SU-DHL-6 (cell line): ENCODE measurements at regions not wholly inside any gene's neighbourhood (a gene's known extent, or its start where the extent isn't known, plus 50 kb on each side); places are given as distances from the start of the nearest gene placed in this dataset.

Source experiments
- H2AFZ ChIP-seq: fragments of 200-600 bp; sonication (generic); 2 replicates; pipeline ENCODE4 v1.6.1; 2014; ENCODE audit warnings: low read depth, mild to moderate bottlenecking, moderate library complexity, mixed read lengths, antibody characterized with exemption, low read length; ENCODE audit not compliant: severe bottlenecking
- H3F3A ChIP-seq: fragments of 200-600 bp; shearing (Covaris generic); 2 replicates; pipeline ENCODE4 v1.6.0; 2016; ENCODE audit warnings: antibody characterized with exemption, mild to moderate bottlenecking; ENCODE audit not compliant: insufficient read depth
- H3K27ac ChIP-seq: fragments of 200-600 bp; sonication (generic); 2 replicates; pipeline ENCODE4 v1.5.1; 2016; ENCODE audit warnings: low read depth, mild to moderate bottlenecking, low read length, moderate library complexity, mixed read lengths
- H3K27me3 ChIP-seq: fragments of 200-600 bp; sonication (generic), shearing (Covaris generic); 2 replicates; pipeline ENCODE4 v1.6.0; 2014; ENCODE audit warnings: mild to moderate bottlenecking, low read length
- H3K36me3 ChIP-seq: fragments of 200-600 bp; sonication (generic); 2 replicates; pipeline ENCODE4 v1.6.1; 2014; ENCODE audit warnings: mild to moderate bottlenecking, low read length, mixed read lengths
- H3K4me2 ChIP-seq: fragments of 300-600, 200-600 bp; shearing (Covaris generic), sonication (generic); 2 replicates; pipeline ENCODE4 v1.6.0; 2014; ENCODE audit warnings: low read length, low read depth, mild to moderate bottlenecking; ENCODE audit not compliant: poor library complexity, severe bottlenecking
- H3K4me3 ChIP-seq: fragments of 200-600 bp; sonication (generic); 2 replicates; pipeline ENCODE4 v1.5.1; 2014; ENCODE audit warnings: antibody characterized with exemption, low read length, mild to moderate bottlenecking, mixed read lengths; ENCODE audit not compliant: insufficient read depth, poor library complexity, severe bottlenecking
- H3K79me2 ChIP-seq: fragments of 200-600 bp; sonication (generic); 2 replicates; pipeline ENCODE4 v1.6.1; 2014; ENCODE audit warnings: mild to moderate bottlenecking, low read length, moderate library complexity; ENCODE audit not compliant: insufficient read depth
- H3K9ac ChIP-seq: fragments of 200-600 bp; sonication (generic); 2 replicates; pipeline ENCODE4 v1.7.0; 2014; ENCODE audit warnings: mild to moderate bottlenecking, low read length
- H3K9me2 ChIP-seq: fragments of 200-600 bp; sonication (generic); replicated peaks from 2 replicates; pipeline ENCODE4 v1.6.1; 2014; ENCODE audit warnings: low read length; ENCODE audit not compliant: insufficient read depth
- H3K9me3 ChIP-seq: fragments of 200-600 bp; sonication (generic); 2 replicates; pipeline ENCODE4 v1.6.1; 2014; ENCODE audit warnings: low read length, mixed read lengths; ENCODE audit not compliant: insufficient read depth
- H4K20me1 ChIP-seq: fragments of 200-600 bp; sonication (generic); 2 replicates; pipeline ENCODE4 v1.6.1; 2014; ENCODE audit warnings: low read depth, mild to moderate bottlenecking, antibody characterized with exemption, low read length, moderate library complexity, mixed read lengths
- EZH2phosphoT487 ChIP-seq: fragments of 200-600 bp; sonication (generic), shearing (Covaris generic); conservative IDR thresholded peaks from 2 replicates; pipeline ENCODE4 v1.6.1; 2018; ENCODE audit warnings: mild to moderate bottlenecking, antibody characterized with exemption, low read length, moderate library complexity, mixed read lengths
- TF ChIP-seq, protein P1 (sequence below): fragments of 200-600 bp; sonication (generic); IDR thresholded peaks from one replicate; pipeline ENCODE4 v1.5.1; 2017; ENCODE audit warnings: antibody characterized with exemption, mild to moderate bottlenecking, low read length, moderate library complexity; ENCODE audit not compliant: insufficient read depth, poor library complexity, severe bottlenecking

DNA sequence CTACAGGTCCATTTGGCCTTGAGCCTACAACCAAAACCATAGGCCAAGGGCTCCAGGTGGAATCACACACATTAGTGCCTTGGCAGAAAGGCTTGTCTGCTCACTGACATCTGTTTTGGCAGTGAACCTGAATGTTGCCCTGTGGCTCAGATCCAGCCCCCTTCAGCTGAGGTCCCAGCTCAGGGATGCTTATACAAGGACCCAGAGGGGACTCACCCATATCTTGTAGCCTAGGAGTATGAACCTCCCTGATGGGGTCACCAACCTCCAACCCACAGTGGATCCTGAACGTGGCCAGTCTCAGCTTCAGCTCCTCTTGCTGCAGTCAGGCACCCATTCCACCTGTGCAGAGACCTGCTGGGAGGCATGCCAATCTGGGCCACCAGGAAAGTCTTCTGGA is 50.8 kb upstream of the HMX1 start:
- no peak for TF ChIP-seq EZH2phosphoT487
- TF ChIP-seq, protein P1, sequence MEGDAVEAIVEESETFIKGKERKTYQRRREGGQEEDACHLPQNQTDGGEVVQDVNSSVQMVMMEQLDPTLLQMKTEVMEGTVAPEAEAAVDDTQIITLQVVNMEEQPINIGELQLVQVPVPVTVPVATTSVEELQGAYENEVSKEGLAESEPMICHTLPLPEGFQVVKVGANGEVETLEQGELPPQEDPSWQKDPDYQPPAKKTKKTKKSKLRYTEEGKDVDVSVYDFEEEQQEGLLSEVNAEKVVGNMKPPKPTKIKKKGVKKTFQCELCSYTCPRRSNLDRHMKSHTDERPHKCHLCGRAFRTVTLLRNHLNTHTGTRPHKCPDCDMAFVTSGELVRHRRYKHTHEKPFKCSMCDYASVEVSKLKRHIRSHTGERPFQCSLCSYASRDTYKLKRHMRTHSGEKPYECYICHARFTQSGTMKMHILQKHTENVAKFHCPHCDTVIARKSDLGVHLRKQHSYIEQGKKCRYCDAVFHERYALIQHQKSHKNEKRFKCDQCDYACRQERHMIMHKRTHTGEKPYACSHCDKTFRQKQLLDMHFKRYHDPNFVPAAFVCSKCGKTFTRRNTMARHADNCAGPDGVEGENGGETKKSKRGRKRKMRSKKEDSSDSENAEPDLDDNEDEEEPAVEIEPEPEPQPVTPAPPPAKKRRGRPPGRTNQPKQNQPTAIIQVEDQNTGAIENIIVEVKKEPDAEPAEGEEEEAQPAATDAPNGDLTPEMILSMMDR: no peak
- H3K27me3 ChIP-seq: no peaks in the 10 kb centered on the region
- no peaks in the 10 kb centered on the region for H3K9me2 ChIP-seq
- H2AFZ ChIP-seq: no peak overlapping the region
- no peak overlapping the region for H3K4me2 ChIP-seq
- no peaks in the 10 kb centered on the region for H4K20me1 ChIP-seq
- no peak overlapping the region for H3K27ac ChIP-seq
- no peak overlapping the region for H3K9ac ChIP-seq
- H3K36me3 ChIP-seq: no peaks in the 10 kb centered on the region
- H3K79me2 ChIP-seq: no peaks in the 10 kb centered on the region
- H3K4me3 ChIP-seq: no peak overlapping the region
- no peaks in the 10 kb centered on the region for H3K9me3 ChIP-seq
- H3F3A ChIP-seq: no peaks in the 10 kb centered on the region

DNA sequence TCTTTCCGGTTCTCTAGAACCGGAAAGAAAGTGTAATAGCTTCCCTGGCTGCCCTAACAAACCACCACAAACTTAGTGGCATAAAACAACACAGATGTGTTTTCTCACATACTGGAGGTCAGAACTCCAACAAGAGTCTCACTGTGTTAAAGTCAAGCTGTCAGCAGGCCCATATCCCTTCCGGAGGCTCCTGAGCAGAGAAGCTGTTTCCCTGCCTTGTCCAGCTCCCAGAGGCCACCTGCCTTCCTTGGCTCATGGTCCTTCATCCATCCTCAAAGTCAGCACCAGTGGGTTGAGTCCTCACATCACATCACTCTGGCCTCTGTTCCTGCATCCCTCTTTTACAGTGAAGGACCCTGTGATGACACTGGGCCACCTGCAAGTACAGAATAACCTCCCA is 49.8 kb upstream of the HMX1 start:
- Histone ChIP-seq H3K27me3 (no peaks in the 10 kb centered on the region), H2AFZ (no peak overlapping the region), H3F3A (no peaks in the 10 kb centered on the region), H3K9me3 (no peaks in the 10 kb centered on the region), H3K27ac (no peak overlapping the region), H3K4me2 (no peak overlapping the region), H3K79me2 (no peaks in the 10 kb centered on the region), H4K20me1 (no peaks in the 10 kb centered on the region), H3K4me3 (no peak overlapping the region), H3K9me2 (no peaks in the 10 kb centered on the region), H3K36me3 (no peaks in the 10 kb centered on the region), H3K9ac (no peak overlapping the region)
- TF ChIP-seq, protein P1: no peak
- TF ChIP-seq EZH2phosphoT487: no peak
